ENCODE measurements at regions not wholly inside any gene's neighbourhood (a gene's known extent, or its start where the extent isn't known, plus 50 kb on each side); places are given as distances from the start of the nearest gene placed in this dataset.
"Not testable (repeated sequence)": the region's sequence is repeated elsewhere in the genome, so short reads cannot be mapped to it uniquely, and the experiment has no call there.

- TF ChIP-seq CTCF (IDR thresholded peaks at IDR 0.05), result no peak
- Histone ChIP-seq H3K36me3 (ENCODE audit: low read depth) (no peaks in the 10 kb centered on the region), H3K4me3 (no peak overlapping the region), H3K9me3 (no peaks in the 10 kb centered on the region), H3K4me1 (ENCODE audit: low read depth) (no peaks in the 10 kb centered on the region)
- no peak for DNase-seq
- no peak for ATAC-seq
- intact Hi-C loops (cut with DNase I, micrococcal nuclease), result no loop called here
These were observed 135.8 kb upstream of the CPHXL start for GRCh38 chr16:75862098-75862386.

GRCh38 chr16:75864243-75864642 lies 138.0 kb upstream of the CPHXL start:
- intact Hi-C loops (cut with DNase I, micrococcal nuclease), result no loop called here

GRCh38 chr16:75865736-75866135 lies 139.4 kb upstream of the CPHXL start:
- H3K4me3 ChIP-seq, result no peak overlapping the region
- no peaks in the 10 kb centered on the region for H3K36me3 ChIP-seq (ENCODE audit: low read depth)
- intact Hi-C loops (cut with DNase I, micrococcal nuclease), result no loop called here
- H3K4me1 ChIP-seq (ENCODE audit: low read depth), result no peaks in the 10 kb centered on the region
- no peak for TF ChIP-seq CTCF (IDR thresholded peaks at IDR 0.05)
- DNase-seq (no peak), ATAC-seq (no peak)
- no peaks in the 10 kb centered on the region for H3K9me3 ChIP-seq

More at GRCh38 chr16:75864243-75864642, 138.0 kb upstream of the CPHXL start:
- Histone ChIP-seq H3K9me3 (no peaks in the 10 kb centered on the region), H3K4me3 (no peak overlapping the region), H3K4me1 (ENCODE audit: low read depth) (no peaks in the 10 kb centered on the region), H3K36me3 (ENCODE audit: low read depth) (no peaks in the 10 kb centered on the region)
- DNase-seq, result no peak
- TF ChIP-seq CTCF (IDR thresholded peaks at IDR 0.05), result no peak
- ATAC-seq, result no peak

GRCh38 chr16:75868636-75869632 lies 142.6 kb upstream of the CPHXL start:
- Histone ChIP-seq H3K9me3 (no peaks in the 10 kb centered on the region), H3K36me3 (ENCODE audit: low read depth) (no peaks in the 10 kb centered on the region), H3K4me1 (ENCODE audit: low read depth) (no peaks in the 10 kb centered on the region), H3K4me3 (no peak overlapping the region)
- intact Hi-C loops (cut with DNase I, micrococcal nuclease), result no loop called here
- TF ChIP-seq CTCF (IDR thresholded peaks at IDR 0.05), result no peak
- no peak for ATAC-seq
- no peak for DNase-seq

- DNase-seq; ATAC-seq; intact Hi-C loops (cut with DNase I, micrococcal nuclease); H3K4me3 ChIP-seq; H3K36me3 ChIP-seq (ENCODE audit: low read depth); H3K4me1 ChIP-seq (ENCODE audit: low read depth); H3K9me3 ChIP-seq: not testable (repeated sequence)
These were observed 155.0 kb upstream of the CPHXL start for GRCh38 chr16:75881280-75881679.

GRCh38 chr16:75899163-75899562 lies 172.9 kb upstream of the CPHXL start:
- intact Hi-C loops (cut with DNase I, micrococcal nuclease), result no loop called here
- DNase-seq, result no peak

More at GRCh38 chr16:75899163-75899562, 172.9 kb upstream of the CPHXL start:
- no peak overlapping the region for H3K4me3 ChIP-seq
- no peaks in the 10 kb centered on the region for H3K4me1 ChIP-seq (ENCODE audit: low read depth)
- ATAC-seq, result no peak
- TF ChIP-seq CTCF (IDR thresholded peaks at IDR 0.05), result no peak
- no peaks in the 10 kb centered on the region for H3K36me3 ChIP-seq (ENCODE audit: low read depth)
- no peaks in the 10 kb centered on the region for H3K9me3 ChIP-seq
